NCI-H187 treated with DMSO at 0.1 percent for 48 hours (cell line): ENCODE measurements at regions not wholly inside any gene's neighbourhood (a gene's known extent, or its start where the extent isn't known, plus 50 kb on each side); places are given as distances from the start of the nearest gene placed in this dataset.

Experiments used
- DNase-seq: peaks from one replicate; lab custom pipeline; 2025; lab: John Stamatoyannopoulos, UW

DNA sequence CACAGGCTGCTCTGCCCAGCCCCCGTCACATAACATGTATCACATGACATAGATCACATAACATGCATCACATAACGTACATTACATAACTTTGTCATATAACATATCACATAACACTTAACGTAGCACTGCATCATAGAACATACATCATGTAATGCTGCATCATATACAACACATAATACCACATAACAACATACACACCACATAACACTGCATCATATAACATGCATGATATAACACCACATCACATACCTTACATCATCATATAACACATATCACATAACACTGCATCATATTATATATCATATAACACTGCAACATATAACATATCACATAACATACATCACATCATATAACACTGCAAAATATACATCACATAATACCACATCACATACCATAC is 83.8 kb downstream of the AXIN2 start:
- DNase-seq = no peak

GRCh38 chr17:65474660-65475059 is 86.8 kb downstream of the AXIN2 start:
- DNase-seq = no peak

DNA sequence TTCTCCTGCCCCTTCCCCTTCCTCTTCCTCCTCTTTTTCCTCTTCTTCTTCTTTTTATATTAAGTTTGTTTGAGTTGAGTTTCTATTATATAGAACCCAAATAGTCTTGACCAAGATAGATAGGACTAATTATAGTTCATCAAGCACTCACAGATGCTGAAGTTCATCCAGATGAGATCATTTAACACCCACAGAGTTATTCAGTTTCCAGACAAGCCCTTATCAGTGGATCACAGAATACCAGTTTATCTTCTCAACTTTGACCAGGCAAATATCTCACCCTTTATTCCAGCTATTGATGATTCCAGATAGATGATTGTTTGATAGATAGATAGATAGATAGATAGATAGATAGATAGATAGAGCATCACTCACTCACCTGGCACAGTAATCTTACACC is 87.5 kb downstream of the AXIN2 start:
- DNase-seq = no peak

GRCh38 chr17:65473363-65473762 is 88.1 kb downstream of the AXIN2 start:
- no peak for DNase-seq

DNA sequence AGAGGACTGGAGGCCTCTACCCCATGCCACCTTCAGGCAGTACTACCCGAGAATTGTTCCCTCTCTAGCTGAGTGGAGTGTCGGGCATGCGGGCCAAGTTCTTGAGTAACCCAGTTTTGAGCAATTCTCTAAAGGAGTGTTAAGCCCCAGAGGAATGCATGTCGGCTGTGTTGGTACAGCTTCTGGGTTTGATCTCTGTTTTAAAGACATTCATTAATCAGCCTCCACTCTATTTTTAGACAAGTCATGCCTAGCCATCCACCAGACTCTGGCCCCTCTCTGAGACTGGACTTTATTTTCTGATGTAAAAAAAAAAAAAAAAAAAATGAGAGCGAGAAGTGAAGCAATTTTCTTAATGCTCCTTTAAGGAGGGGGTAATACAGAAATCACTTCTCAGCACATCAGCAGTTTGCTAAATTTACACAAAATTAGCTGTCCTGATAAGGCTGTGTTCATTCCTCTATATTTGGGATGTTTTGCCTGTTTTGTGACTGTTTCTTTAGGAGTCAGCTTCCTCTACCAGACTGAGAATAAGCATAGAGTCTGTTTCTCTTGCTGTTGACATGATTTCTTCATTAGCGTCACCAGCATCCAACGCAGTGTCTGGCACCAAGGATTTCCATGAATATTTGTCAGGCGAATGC is 88.7 kb downstream of the AXIN2 start:
- no peak for DNase-seq

DNA sequence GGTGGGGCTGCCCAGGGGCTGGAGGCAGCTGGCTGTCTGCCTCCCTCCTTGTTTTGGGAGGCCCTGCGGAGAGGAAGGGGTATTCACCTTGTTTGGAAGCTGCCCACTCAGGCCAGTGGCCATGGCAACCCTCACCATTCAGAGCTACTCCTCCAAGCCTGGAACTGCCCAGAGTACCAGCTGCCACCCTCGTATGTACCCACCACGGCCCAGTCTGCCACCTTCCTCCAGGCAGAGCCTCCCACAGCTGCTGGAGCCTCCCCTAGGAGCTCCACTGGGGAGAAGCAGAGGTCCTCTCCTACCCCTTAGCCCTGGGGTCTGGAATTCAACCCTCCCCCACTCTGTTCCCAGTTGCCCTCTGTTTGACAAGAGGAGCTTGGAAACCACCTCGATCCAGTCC is 90.7 kb downstream of the AXIN2 start:
- DNase-seq = no peak

DNA sequence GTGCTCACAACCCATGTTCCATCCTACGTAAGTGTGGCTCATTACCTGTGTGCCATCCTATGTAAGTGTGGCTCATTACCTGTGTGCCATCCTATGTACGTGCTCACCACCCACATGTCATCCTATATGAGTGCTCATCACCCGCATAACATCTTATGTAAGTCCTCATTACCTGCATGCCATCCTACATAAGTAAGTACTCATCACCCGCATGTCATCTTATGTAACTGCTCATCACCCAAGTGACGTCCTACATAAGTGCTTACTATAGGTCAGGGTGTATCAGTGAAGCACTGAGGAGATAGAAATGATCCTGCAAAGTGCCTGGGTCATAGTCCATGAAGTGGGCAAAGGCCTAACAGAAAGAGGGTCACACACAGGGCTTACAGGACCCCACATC is 93.1 kb downstream of the AXIN2 start:
- no peak for DNase-seq

DNA sequence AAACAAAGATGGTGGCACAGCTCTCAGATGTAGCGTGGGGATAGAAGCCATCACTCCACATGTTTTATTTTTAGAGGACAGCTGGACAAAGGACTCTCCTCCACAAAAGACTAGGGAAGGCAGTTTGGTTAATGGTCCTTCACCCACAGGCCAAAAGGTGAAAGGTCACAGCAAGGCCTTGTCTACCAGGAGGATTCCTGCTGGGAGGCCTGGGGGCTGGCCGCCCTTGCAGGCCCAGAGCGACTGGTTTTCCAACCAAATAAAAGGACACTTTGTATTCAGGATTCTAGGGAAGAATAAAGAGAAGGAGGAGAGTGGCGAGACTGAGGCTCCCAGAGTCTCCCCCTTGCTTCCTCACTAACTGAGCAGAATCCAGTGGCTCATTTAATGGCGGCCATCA is 94.3 kb downstream of the AXIN2 start:
- no peak for DNase-seq

DNA sequence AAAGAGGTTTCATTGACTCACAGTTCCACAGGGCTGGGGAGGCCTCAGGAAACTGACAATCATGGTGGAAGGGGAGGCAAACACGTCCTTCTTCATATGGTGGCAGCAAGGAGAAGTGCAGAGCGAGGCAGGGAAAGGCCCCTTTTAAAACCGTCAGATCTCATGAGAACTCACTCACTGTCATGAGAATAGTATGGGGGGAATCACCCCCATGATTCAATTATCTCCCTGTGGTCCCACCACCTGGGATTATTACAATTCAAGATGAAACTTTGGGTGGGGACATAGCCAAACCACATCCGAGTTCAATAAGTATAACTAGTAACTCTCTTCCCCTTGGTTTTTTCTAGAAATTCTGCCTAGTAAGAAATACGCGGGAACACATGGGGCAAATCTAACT is 94.9 kb downstream of the AXIN2 start:
- no peak for DNase-seq

DNA sequence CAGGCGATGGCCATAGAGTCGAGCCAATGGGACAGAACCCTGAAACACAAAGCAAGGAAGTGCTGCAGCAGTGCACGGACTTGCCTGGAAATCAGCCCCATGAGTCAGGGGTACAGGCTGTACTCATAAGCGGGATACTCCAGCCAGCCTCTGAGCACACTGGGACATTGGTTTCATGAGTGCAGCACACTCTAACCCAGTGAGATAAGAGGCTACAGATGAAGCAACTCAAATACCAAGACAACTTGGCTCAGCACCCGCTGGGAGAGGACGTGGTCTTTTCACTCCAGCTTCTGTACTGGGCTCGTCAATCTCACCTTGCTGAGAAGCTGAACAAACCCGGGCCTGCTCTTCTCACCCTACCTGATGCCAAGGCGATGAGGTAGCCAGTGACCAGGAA is 98.2 kb downstream of the AXIN2 start:
- no peak for DNase-seq

GRCh38 chr17:65459677-65460347 is 101.6 kb downstream of the AXIN2 start:
- no peak for DNase-seq

DNA sequence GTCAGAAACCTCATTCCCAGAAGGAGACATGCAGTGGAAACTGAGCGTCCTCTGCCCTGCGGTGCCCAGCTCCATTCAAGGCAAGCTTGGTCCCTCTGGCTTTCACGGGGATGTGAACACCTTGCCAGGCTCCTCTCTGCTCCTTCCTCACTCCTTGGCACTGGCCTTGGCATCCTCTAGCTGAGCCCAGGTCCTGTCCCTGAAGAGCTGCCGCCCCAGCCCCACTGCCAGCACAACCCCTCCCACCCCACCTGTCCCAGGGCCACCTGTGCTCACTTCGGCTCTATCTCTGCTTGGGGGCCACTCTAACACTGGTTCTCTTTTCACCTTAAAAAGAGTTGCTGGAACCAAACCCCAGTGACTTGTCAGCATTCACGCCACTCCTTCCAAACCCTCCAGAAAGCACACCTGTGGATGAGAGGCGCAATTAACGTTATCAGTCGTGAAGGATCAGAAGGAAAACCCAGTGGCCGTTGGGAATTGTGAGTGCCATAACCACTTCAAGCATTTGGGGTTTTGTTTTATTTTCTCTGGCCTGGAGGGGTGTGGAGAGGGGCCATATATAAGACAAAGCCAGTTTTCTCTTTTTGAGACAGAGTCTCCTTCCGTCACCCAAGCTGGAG is 103.7 kb downstream of the AXIN2 start:
- no peak for DNase-seq

DNA sequence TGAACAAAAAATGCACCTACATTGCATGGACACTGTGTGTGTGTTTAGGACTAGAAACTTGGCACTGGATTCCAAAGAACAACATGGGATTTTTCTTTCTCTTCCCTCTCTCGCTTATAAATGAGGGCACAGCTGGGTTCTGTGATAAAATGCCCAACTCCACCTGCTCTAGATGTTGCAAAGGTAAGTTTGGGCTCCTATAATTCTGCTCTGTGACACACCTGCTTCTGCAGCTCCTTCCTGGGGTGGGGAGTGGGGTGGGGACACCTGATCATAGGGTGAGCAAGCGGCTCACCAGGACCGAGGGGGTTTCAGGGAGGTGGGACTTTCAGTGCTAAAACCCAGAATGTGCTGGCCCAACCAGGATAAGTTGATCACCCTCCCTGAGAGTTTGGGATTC is 104.3 kb downstream of the AXIN2 start:
- DNase-seq = no peak

DNA sequence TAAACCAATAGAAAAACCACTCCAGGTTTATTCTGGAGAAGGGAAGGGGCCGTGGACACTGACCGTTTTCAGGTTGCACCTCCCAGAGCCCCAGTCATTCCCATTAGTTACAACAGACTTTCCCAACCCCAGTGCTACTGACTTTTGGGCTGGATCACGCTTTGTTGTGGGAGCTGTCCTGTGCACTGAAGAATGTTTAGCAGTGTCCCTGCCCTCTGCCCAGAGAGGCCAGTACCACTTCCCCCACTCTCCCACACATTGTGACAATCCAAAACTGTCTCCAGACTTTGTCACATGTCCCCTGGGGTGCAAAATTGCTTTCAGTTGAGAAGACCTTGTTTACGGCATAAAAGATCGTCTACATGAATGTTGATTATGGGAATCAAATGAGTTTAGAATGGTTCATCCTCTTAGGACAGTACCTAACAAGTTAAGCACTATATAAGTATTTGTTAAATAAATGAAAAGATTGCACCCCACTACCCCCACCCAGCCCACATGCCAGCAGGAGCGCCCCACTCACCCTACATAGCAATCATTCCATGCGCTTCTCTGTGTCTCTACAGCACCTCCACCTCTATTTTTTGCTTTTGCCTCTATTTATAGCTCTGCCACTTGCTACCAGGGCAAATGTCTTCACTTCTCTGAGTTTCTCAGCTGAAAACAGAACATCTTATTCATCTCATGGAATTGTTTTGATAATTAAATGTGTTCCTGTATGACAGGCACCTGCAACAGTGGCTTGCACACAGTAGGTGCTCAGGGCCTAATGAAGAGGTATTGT is 104.9 kb downstream of the AXIN2 start:
- DNase-seq = no peak

- DNase-seq = no peak
Observed at GRCh38 chr17:65455972-65456343, 105.5 kb downstream of the AXIN2 start.

GRCh38 chr17:65455154-65455971 is 106.1 kb downstream of the AXIN2 start:
- DNase-seq = no peak

- no peak for DNase-seq
Observed at GRCh38 chr17:65453204-65453931, 108.1 kb downstream of the AXIN2 start.

- DNase-seq = no peak
Observed at GRCh38 chr17:65449495-65449894, 112.0 kb downstream of the AXIN2 start.

- DNase-seq = no peak
Observed at GRCh38 chr17:65447823-65448222, 113.6 kb downstream of the AXIN2 start.

DNA sequence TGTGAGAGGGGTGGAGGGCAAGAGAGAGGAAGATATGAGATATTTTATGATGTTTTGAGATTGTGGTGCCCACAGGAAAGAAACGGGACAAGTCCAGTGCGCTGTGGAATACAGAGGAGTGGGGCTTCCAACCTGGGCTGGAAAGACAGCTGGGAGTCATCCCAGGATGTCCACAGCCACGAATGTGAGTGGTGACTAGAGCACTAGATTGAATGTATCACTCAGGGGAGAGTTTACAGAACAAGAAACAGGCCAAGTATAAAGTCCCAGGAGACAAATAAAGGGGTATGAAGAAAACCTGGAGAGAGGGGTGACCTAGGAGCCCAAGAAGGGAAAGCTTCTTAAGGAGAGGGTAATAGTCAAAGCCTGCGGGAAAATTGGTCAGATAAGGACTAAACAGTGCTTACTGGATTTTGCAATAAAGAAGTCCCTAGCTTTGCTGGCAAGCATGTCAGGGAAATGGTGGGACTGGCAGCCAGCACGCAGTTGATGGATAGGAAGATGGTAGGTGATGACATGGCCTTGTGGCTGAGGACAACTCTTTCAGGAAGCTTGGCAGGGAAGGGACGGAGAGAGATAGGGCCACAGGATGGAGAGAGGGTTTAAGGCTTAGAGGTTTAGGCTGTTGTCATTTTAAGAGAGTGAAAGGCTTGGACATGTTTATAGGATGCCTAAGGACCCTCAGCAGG is 114.5 kb downstream of the AXIN2 start:
- DNase-seq = no peak

DNA sequence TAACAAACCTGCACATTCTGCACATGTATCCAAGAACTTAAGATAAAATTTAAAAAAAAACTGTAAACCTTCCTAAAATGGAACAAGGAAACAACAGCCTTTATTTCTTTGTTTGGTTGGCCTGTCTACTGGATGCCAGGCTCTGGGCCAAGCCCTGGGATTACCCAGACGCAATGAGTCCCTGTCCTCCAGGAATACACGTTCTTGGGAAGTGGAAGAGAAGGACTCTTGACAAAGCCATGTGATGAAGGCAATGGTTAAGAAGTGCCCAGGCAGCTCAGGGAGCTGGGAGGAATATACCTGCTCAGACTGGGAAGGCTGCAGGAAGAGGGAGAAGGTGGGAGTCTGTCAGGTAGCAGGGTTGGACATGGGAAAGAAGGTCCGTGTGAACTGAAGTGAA is 115.4 kb downstream of the AXIN2 start:
- no peak for DNase-seq
